Neuron (in vitro differentiated cells): ENCODE measurements at regions not wholly inside any gene's neighbourhood (a gene's known extent, or its start where the extent isn't known, plus 50 kb on each side); places are given as distances from the start of the nearest gene placed in this dataset.
A peak's percentile ranks its signal among the peaks of the same experiment; 100 is the strongest.

Experiments used
- H2AFZ ChIP-seq: one replicate; pipeline ENCODE4 v1.6.1; 2013; ENCODE audit warnings: low read depth, mild to moderate bottlenecking, inconsistent platforms, low read length, moderate library complexity
- H3K27me3 ChIP-seq: one replicate; pipeline ENCODE4 v1.6.1; 2013; ENCODE audit warnings: low read length; ENCODE audit not compliant: insufficient read depth
- H3K36me3 ChIP-seq: one replicate; pipeline ENCODE4 v1.6.1; 2013; ENCODE audit warnings: low read length; ENCODE audit not compliant: insufficient read depth
- H3K4me1 ChIP-seq: one replicate; pipeline ENCODE4 v1.6.1; 2013; ENCODE audit warnings: low read length; ENCODE audit not compliant: insufficient read depth
- H3K4me3 ChIP-seq: 2 replicates; pipeline ENCODE4 v1.5.1; 2013; ENCODE audit warnings: mild to moderate bottlenecking, low read length, moderate library complexity
- H3K9me3 ChIP-seq: one replicate; pipeline ENCODE4 v1.6.1; 2013; ENCODE audit warnings: low read length

DNA sequence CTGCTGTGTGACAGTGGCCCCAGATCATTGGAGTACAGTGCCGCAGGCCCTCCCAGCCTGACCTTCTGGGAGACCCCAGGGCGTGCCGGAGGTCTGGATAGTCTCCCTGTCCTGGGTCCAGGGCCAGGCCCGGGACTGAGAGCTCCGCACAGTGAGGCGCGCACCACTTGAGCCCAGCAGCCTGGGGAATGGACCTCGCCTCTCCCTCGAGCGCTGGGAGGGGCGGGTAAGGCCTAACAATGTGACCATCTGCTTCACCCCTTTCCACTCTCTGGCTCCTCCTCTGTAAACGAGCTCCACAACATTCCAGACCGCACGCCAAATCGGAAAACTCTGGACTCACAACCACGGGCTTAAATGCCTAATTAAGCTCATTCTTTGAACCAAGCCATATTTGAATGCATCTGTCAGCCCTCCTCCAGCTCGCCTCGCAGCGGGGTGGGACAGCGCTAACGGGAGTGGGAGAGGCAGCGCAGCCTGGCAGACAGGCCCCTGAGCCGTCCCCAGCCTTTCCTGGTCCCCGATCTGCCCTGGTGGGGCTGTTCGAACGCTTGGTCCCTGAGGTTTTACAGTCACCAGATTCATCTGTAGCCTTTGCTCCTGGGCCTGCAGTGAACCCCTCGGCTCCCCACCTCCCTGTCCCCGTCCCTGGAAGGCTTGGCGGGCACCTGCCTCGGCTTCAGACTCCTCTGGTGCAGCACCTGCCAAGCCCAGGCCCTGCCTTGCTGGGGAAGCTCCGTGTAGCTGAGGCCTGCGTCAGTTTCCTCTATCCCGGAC lies 120.7 kb upstream of the VSTM2B start:
- Histone ChIP-seq H3K9me3 (no peaks in the 10 kb centered on the region), H3K4me1 (peaks cover 13% of the 10 kb centered on the region), H3K36me3 (no peaks in the 10 kb centered on the region), H3K4me3 (no peak overlapping the region), H3K27me3 (peaks cover 17% of the 10 kb centered on the region), H2AFZ (peak overlapping the region; percentile 13)

- Histone ChIP-seq H3K27me3 (peaks cover 17% of the 10 kb centered on the region), H3K36me3 (no peaks in the 10 kb centered on the region)
Measured at GRCh38 chr19:29405728-29405995, 120.1 kb upstream of the VSTM2B start.

DNA sequence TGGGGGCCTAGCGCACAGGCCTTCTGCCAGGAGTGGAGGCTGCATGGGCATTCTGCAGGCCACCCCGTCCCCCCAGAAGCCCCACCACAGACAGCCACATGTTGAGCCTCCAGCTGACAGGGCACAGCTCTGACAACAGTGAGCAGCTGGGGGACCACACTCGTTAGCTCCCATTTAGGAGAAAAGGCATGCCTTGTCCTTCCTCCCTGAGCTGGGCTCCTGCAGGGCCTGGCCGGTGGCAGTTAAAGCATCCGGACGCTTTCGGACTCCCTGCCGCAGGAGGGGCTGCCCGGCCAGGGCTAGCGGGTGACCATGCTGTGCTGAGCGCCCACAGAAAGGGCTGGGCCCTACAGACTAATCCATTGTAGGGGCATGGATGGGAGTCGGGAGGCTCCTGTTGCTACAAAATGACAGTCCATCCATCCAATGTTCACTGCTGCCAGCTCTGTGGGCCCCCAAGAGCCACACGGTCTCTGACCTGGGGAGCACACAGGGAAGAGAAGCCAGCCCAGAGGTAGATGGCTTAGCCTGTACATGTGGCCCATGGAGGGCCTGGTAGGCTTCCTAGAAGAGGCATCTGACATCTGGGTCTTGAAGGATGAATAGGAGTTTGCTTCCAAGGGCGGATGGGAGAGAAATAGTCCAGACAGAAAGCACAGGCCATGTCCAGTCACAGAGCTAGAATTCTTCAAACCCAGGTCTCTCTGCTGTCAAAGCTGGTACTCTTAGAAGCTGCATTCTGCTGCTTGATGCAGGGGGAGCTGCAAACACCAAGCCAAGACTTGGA lies 116.5 kb upstream of the VSTM2B start:
- Histone ChIP-seq H3K4me1 (peaks cover 13% of the 10 kb centered on the region), H3K9me3 (no peaks in the 10 kb centered on the region), H3K4me3 (no peak overlapping the region), H3K36me3 (no peaks in the 10 kb centered on the region), H3K27me3 (peaks cover 17% of the 10 kb centered on the region), H2AFZ (no peak overlapping the region)

More at GRCh38 chr19:29405728-29405995, 120.1 kb upstream of the VSTM2B start:
- no peaks in the 10 kb centered on the region for H3K9me3 ChIP-seq
- peaks cover 13% of the 10 kb centered on the region for H3K4me1 ChIP-seq
- no peak overlapping the region for H3K4me3 ChIP-seq
- no peak overlapping the region for H2AFZ ChIP-seq

DNA sequence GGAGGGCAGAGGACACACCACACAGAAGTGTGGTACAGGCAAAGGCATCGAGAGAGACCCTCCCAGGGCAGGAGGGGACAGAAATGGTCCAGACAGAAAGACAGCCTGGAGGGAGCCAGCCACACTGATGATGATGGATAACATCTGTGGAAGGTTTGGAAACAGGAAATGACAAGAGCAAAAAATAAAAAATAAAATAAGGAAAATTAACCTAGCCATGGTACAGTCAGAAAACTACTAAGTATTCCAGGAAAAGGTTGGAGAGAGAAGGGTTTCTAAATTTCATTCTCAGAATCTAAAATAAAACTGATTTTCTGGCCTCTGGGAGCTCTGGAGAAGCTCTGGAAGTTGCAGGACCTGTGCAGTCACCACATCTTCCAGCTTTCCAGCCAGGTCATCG lies 115.2 kb upstream of the VSTM2B start:
- Histone ChIP-seq H3K27me3 (peaks cover 17% of the 10 kb centered on the region), H3K36me3 (no peaks in the 10 kb centered on the region), H3K4me1 (no peaks in the 10 kb centered on the region), H3K4me3 (no peak overlapping the region), H3K9me3 (no peaks in the 10 kb centered on the region), H2AFZ (no peak overlapping the region)

- no peaks in the 10 kb centered on the region for H3K36me3 ChIP-seq
- no peak overlapping the region for H2AFZ ChIP-seq
- H3K9me3 ChIP-seq = no peaks in the 10 kb centered on the region
- H3K4me1 ChIP-seq = no peaks in the 10 kb centered on the region
- H3K27me3 ChIP-seq = peaks cover 17% of the 10 kb centered on the region
- H3K4me3 ChIP-seq = no peak overlapping the region
Measured at GRCh38 chr19:29411113-29411581, 114.6 kb upstream of the VSTM2B start.

- Histone ChIP-seq H2AFZ (no peak overlapping the region), H3K9me3 (no peaks in the 10 kb centered on the region), H3K4me1 (no peaks in the 10 kb centered on the region), H3K4me3 (no peak overlapping the region), H3K27me3 (peaks cover 10% of the 10 kb centered on the region), H3K36me3 (no peaks in the 10 kb centered on the region)
Measured at GRCh38 chr19:29413435-29413834, 112.4 kb upstream of the VSTM2B start.

- Histone ChIP-seq H3K4me1 (no peaks in the 10 kb centered on the region), H3K9me3 (no peaks in the 10 kb centered on the region), H2AFZ (no peak overlapping the region), H3K36me3 (no peaks in the 10 kb centered on the region), H3K27me3 (peaks cover 2% of the 10 kb centered on the region), H3K4me3 (no peak overlapping the region)
Measured at GRCh38 chr19:29415507-29415906, 110.3 kb upstream of the VSTM2B start.

DNA sequence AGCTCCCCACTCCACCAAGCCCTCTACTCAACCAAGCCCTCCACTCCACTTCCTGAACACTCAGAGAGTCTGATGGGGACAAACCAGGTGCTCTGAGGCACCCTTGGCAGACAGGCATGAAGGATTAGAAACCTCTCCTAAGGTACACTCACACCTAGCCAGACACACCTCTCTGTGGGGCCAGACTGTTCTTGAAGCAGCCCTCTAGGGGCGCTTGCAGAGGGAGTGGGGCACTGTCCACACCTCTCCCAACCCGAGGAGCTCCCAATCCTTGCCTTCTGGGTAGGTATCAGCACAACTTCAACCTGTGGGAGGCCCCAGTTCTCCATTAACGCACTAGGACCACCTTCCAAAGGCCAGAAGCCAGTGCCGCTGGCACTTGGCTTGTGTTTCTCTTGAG lies 108.7 kb upstream of the VSTM2B start:
- Histone ChIP-seq H3K4me3 (no peak overlapping the region), H3K27me3 (peaks cover 2% of the 10 kb centered on the region), H3K9me3 (no peaks in the 10 kb centered on the region), H3K36me3 (no peaks in the 10 kb centered on the region), H3K4me1 (no peaks in the 10 kb centered on the region), H2AFZ (no peak overlapping the region)

- Histone ChIP-seq H3K36me3 (no peaks in the 10 kb centered on the region), H3K4me1 (no peaks in the 10 kb centered on the region), H3K9me3 (no peaks in the 10 kb centered on the region), H3K27me3 (peaks cover 2% of the 10 kb centered on the region), H3K4me3 (no peak overlapping the region), H2AFZ (no peak overlapping the region)
Measured at GRCh38 chr19:29418201-29418600, 107.6 kb upstream of the VSTM2B start.

GRCh38 chr19:29420065-29420464 lies 105.7 kb upstream of the VSTM2B start:
- Histone ChIP-seq H3K36me3 (no peaks in the 10 kb centered on the region), H3K4me1 (no peaks in the 10 kb centered on the region), H3K4me3 (no peak overlapping the region), H2AFZ (no peak overlapping the region), H3K27me3 (peaks cover 2% of the 10 kb centered on the region), H3K9me3 (no peaks in the 10 kb centered on the region)

- no peaks in the 10 kb centered on the region for H3K9me3 ChIP-seq
- H2AFZ ChIP-seq = no peak overlapping the region
- H3K36me3 ChIP-seq = no peaks in the 10 kb centered on the region
- H3K4me1 ChIP-seq = no peaks in the 10 kb centered on the region
- peaks cover 2% of the 10 kb centered on the region for H3K27me3 ChIP-seq
- H3K4me3 ChIP-seq = no peak overlapping the region
Measured at GRCh38 chr19:29420482-29421195, 105.2 kb upstream of the VSTM2B start.

DNA sequence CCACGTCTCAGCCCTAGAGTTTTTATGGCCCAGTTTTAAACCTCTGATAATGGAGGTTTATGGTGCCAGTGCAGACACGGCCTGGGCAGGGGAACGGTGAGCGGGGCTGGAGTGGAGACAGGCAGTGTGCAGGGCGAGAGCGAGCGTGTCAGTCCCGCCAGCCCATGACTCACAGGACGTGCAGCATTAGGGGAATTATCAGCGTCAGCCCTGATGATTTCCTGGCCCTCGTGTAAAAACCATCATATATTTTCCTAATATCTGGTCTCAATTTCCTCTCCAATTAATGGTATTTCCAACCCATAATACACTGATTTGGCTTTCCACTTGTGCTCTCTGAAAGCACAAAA lies 104.6 kb upstream of the VSTM2B start:
- Histone ChIP-seq H3K36me3 (no peaks in the 10 kb centered on the region), H3K9me3 (no peaks in the 10 kb centered on the region), H2AFZ (no peak overlapping the region), H3K27me3 (peaks cover 2% of the 10 kb centered on the region), H3K4me3 (no peak overlapping the region), H3K4me1 (no peaks in the 10 kb centered on the region)

DNA sequence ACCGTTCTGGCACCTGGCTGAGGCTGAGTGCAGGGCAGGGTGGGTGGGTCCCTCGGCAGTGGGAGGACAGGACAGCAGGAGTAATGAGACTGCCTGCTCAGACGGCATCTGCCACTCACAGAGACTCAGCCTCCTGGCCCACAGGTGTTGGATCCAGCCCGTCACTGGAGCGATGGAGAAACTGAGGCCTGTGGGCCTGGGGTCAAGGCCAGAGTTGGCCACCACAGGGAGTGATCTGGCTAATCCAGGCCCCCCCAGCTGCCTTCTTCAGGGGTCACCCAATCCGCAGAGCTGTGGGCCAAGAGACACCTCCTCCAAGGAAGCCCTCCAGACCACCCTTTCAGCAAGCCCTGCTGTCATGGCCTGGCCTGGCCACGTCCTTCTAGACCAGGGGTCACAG lies 103.7 kb upstream of the VSTM2B start:
- Histone ChIP-seq H2AFZ (no peak overlapping the region), H3K9me3 (no peaks in the 10 kb centered on the region), H3K27me3 (no peaks in the 10 kb centered on the region), H3K4me3 (no peak overlapping the region), H3K4me1 (no peaks in the 10 kb centered on the region), H3K36me3 (no peaks in the 10 kb centered on the region)
